Astrocyte (in vitro differentiated cells and primary cell): ENCODE measurements at regions not wholly inside any gene's neighbourhood (a gene's known extent, or its start where the extent isn't known, plus 50 kb on each side); places are given as distances from the start of the nearest gene placed in this dataset.
A peak's percentile ranks its signal among the peaks of the same experiment; 100 is the strongest.

Source experiments
- DNase-seq: peaks from one replicate; pipeline ENCODE4 v3.0.0-alpha.2; 2010; ENCODE audit warnings: low read depth
- FAIRE-seq: peaks from 2 replicates; lab custom pipeline; 2011; peaks lifted over from hg19 to GRCh38; lab: Jason Lieb, UNC
- H2AFZ ChIP-seq: 2 replicates; pipeline ENCODE4 v1.6.0; 2012; ENCODE audit warnings: low read depth, low read length, inconsistent platforms
- H3K27ac ChIP-seq: 2 replicates; pipeline ENCODE4 v1.5.1; 2011; ENCODE audit warnings: low read depth, low read length, inconsistent platforms
- H3K27me3 ChIP-seq: 2 replicates; pipeline ENCODE4 v1.6.0; 2011; ENCODE audit warnings: low read length, inconsistent platforms; ENCODE audit not compliant: insufficient read depth
- H3K36me3 ChIP-seq: 2 replicates; pipeline ENCODE4 v1.5.1; 2011; ENCODE audit warnings: low read length, inconsistent platforms; ENCODE audit not compliant: insufficient read depth
- H3K4me1 ChIP-seq: 2 replicates; pipeline ENCODE4 v1.5.1; 2011; ENCODE audit warnings: low read length, inconsistent platforms; ENCODE audit not compliant: insufficient read depth
- H3K4me2 ChIP-seq: 2 replicates; pipeline ENCODE4 v1.6.0; 2012; ENCODE audit warnings: low read length, inconsistent platforms
- H3K4me3 ChIP-seq: 2 replicates; pipeline ENCODE4 v1.5.1; 2011; ENCODE audit warnings: low read depth, mild to moderate bottlenecking, low read length, inconsistent platforms; ENCODE audit not compliant: insufficient read depth
- H3K79me2 ChIP-seq: 2 replicates; pipeline ENCODE4 v1.6.0; 2012; ENCODE audit warnings: mild to moderate bottlenecking, low read length, inconsistent platforms; ENCODE audit not compliant: insufficient read depth
- H3K9ac ChIP-seq: 2 replicates; pipeline ENCODE4 v1.6.0; 2012; ENCODE audit warnings: mild to moderate bottlenecking, low read length, inconsistent platforms
- H3K9me3 ChIP-seq: 2 replicates; pipeline ENCODE4 v1.5.1; 2012; ENCODE audit warnings: low read depth, mild to moderate bottlenecking, low read length, inconsistent platforms; ENCODE audit not compliant: insufficient read depth
- H4K20me1 ChIP-seq: 2 replicates; pipeline ENCODE4 v1.6.0; 2012; ENCODE audit warnings: low read length, inconsistent platforms; ENCODE audit not compliant: insufficient read depth
- H3K27ac Mint-ChIP-seq: one replicate; pipeline ENCODE4 v1.8.0; 2021; ENCODE audit warnings: mild to moderate bottlenecking, mixed read lengths; ENCODE audit not compliant: unreplicated experiment
- H3K27me3 Mint-ChIP-seq: one replicate; pipeline ENCODE4 v1.8.0; 2021; ENCODE audit warnings: low read depth, mixed read lengths; ENCODE audit not compliant: unreplicated experiment
- H3K36me3 Mint-ChIP-seq: one replicate; pipeline ENCODE4 v1.8.0; 2021; ENCODE audit warnings: low read depth, mixed read lengths; ENCODE audit not compliant: unreplicated experiment
- H3K4me1 Mint-ChIP-seq: one replicate; pipeline ENCODE4 v1.8.0; 2021; ENCODE audit warnings: low read depth, mixed read lengths; ENCODE audit not compliant: unreplicated experiment
- H3K4me3 Mint-ChIP-seq: one replicate; pipeline ENCODE4 v1.8.0; 2021; ENCODE audit warnings: mild to moderate bottlenecking, moderate library complexity, mixed read lengths; ENCODE audit not compliant: unreplicated experiment
- H3K9me3 Mint-ChIP-seq: one replicate; pipeline ENCODE4 v1.8.0; 2021; ENCODE audit warnings: mild to moderate bottlenecking, mixed read lengths; ENCODE audit not compliant: unreplicated experiment
- CTCF ChIP-seq: IDR thresholded peaks from 2 replicates; pipeline ENCODE4 v1.5.1; 2011; ENCODE audit warnings: low read depth, mild to moderate bottlenecking, inconsistent platforms, low read length, moderate library complexity; ENCODE audit not compliant: insufficient read depth
- EZH2 ChIP-seq: IDR thresholded peaks from 2 replicates; pipeline ENCODE4 v1.6.1; 2012; ENCODE audit warnings: mild to moderate bottlenecking, low read length, inconsistent platforms; ENCODE audit not compliant: insufficient read depth

GRCh38 chr11:110832539-110832938, 120.3 kb upstream of the ARHGAP20 start:
- Mint-ChIP-seq H3K36me3 (no peaks in the 10 kb centered on the region), H3K9me3 (no peaks in the 10 kb centered on the region), H3K27ac (no peak overlapping the region), H3K27me3 (no peaks in the 10 kb centered on the region), H3K4me1 (no peaks in the 10 kb centered on the region), H3K4me3 (no peak overlapping the region)
- Histone ChIP-seq H3K4me2 (peak overlapping the region; percentile 66), H3K27ac (peak overlapping the region; percentile 71), H3K4me3 (no peak overlapping the region), H3K27me3 (no peaks in the 10 kb centered on the region), H3K9ac (peak overlapping the region; percentile 45), H3K36me3 (no peaks in the 10 kb centered on the region), H3K79me2 (no peaks in the 10 kb centered on the region), H3K4me1 (peaks cover 15% of the 10 kb centered on the region), H4K20me1 (no peaks in the 10 kb centered on the region), H2AFZ (peak overlapping the region; percentile 26), H3K9me3 (no peaks in the 10 kb centered on the region)
- TF ChIP-seq EZH2 (no peak), CTCF (no peak)
- FAIRE-seq (no peak), DNase-seq (no peak)

GRCh38 chr11:110832080-110832479, 119.8 kb upstream of the ARHGAP20 start:
- Histone ChIP-seq H4K20me1 (no peaks in the 10 kb centered on the region), H3K4me3 (no peak overlapping the region), H3K27me3 (no peaks in the 10 kb centered on the region), H3K79me2 (no peaks in the 10 kb centered on the region), H3K9ac (no peak overlapping the region), H3K36me3 (no peaks in the 10 kb centered on the region), H3K9me3 (no peaks in the 10 kb centered on the region), H3K4me1 (peaks cover 15% of the 10 kb centered on the region), H3K27ac (peak overlapping the region; percentile 71), H2AFZ (no peak overlapping the region), H3K4me2 (no peak overlapping the region)
- Mint-ChIP-seq H3K36me3 (no peaks in the 10 kb centered on the region), H3K4me3 (no peak overlapping the region), H3K27ac (no peak overlapping the region), H3K27me3 (no peaks in the 10 kb centered on the region), H3K9me3 (no peaks in the 10 kb centered on the region), H3K4me1 (no peaks in the 10 kb centered on the region)
- no peak for DNase-seq
- TF ChIP-seq CTCF = no peak
- no peak for TF ChIP-seq EZH2
- FAIRE-seq = no peak

- H3K27me3 Mint-ChIP-seq = no peaks in the 10 kb centered on the region
- no peak overlapping the region for H3K4me3 Mint-ChIP-seq
- Histone ChIP-seq H3K9me3 (no peaks in the 10 kb centered on the region), H3K27me3 (no peaks in the 10 kb centered on the region), H3K4me2 (no peak overlapping the region), H3K27ac (no peak overlapping the region), H3K79me2 (no peaks in the 10 kb centered on the region), H3K4me3 (no peak overlapping the region), H4K20me1 (no peaks in the 10 kb centered on the region), H3K36me3 (no peaks in the 10 kb centered on the region), H3K4me1 (peaks cover 15% of the 10 kb centered on the region), H3K9ac (no peak overlapping the region), H2AFZ (no peak overlapping the region)
- TF ChIP-seq EZH2 (no peak), CTCF (no peak)
- H3K27ac Mint-ChIP-seq = no peak overlapping the region
- H3K9me3 Mint-ChIP-seq = no peaks in the 10 kb centered on the region
- H3K36me3 Mint-ChIP-seq = no peaks in the 10 kb centered on the region
- H3K4me1 Mint-ChIP-seq = no peaks in the 10 kb centered on the region
- FAIRE-seq (no peak), DNase-seq (peak; percentile 90)
Observed at GRCh38 chr11:110830747-110831146, 118.5 kb upstream of the ARHGAP20 start.
